Skin epidermis (tissue), 12 donors: ENCODE measurements at regions not wholly inside any gene's neighbourhood (a gene's known extent, or its start where the extent isn't known, plus 50 kb on each side); places are given as distances from the start of the nearest gene placed in this dataset.
"Not testable (repeated sequence)": the region's sequence is repeated elsewhere in the genome, so short reads cannot be mapped to it uniquely, and the experiment has no call there.

ENCODE experiments used
- H3K27ac ChIP-seq, 21 experiments: fragments of 200-600 bp; sonication (generic) in 11 of 21; one replicate each; pipeline ENCODE4 v1.5.0; 2020; ENCODE audit warnings: mild to moderate bottlenecking in 3 of 21, inconsistent platforms in 2 of 21, moderate library complexity in 2 of 21
- H3K4me3 ChIP-seq, 7 experiments: fragments of 200-600 bp; sonication (generic) in 2 of 7; one replicate each; pipeline ENCODE4 v1.5.0; 2020; ENCODE audit warnings: inconsistent platforms in 2 of 7, mild to moderate bottlenecking in 2 of 7, moderate library complexity in 1 of 7

GRCh38 chr11:21987261-21987660, 205.6 kb upstream of the ANO5 start:
- no peak overlapping the region for H3K27ac ChIP-seq
- H3K4me3 ChIP-seq = no peak overlapping the region

- Histone ChIP-seq H3K27ac (no peak overlapping the region), H3K4me3 (no peak overlapping the region)
Observed at GRCh38 chr11:21988477-21988876, 204.4 kb upstream of the ANO5 start.

- not testable (repeated sequence) for H3K27ac ChIP-seq, H3K4me3 ChIP-seq
Observed at GRCh38 chr11:22001803-22002202, 191.1 kb upstream of the ANO5 start.

- H3K4me3 ChIP-seq = no peak overlapping the region
- no peak overlapping the region for H3K27ac ChIP-seq
Observed at GRCh38 chr11:22006901-22007300, 186.0 kb upstream of the ANO5 start.

- Histone ChIP-seq H3K4me3 (no peak overlapping the region), H3K27ac (no peak overlapping the region)
Observed at GRCh38 chr11:22031791-22032190, 161.1 kb upstream of the ANO5 start.

GRCh38 chr11:22037505-22037904, 155.4 kb upstream of the ANO5 start:
- Histone ChIP-seq H3K4me3 (no peak overlapping the region), H3K27ac (no peak overlapping the region)

GRCh38 chr11:22041039-22041438, 151.8 kb upstream of the ANO5 start:
- Histone ChIP-seq H3K27ac (no peak overlapping the region), H3K4me3 (no peak overlapping the region)

GRCh38 chr11:22042081-22042480, 150.8 kb upstream of the ANO5 start:
- Histone ChIP-seq H3K4me3 (no peak overlapping the region), H3K27ac (no peak overlapping the region)

GRCh38 chr11:22044126-22044525, 148.8 kb upstream of the ANO5 start:
- H3K4me3 ChIP-seq = no peak overlapping the region

GRCh38 chr11:22049276-22049675, 143.6 kb upstream of the ANO5 start:
- no peak overlapping the region for H3K27ac ChIP-seq

More at GRCh38 chr11:22044126-22044525, 148.8 kb upstream of the ANO5 start:
- no peak overlapping the region for H3K27ac ChIP-seq

GRCh38 chr11:22065472-22065871, 127.4 kb upstream of the ANO5 start:
- Histone ChIP-seq H3K27ac (no peak overlapping the region), H3K4me3 (no peak overlapping the region)

More at GRCh38 chr11:22049276-22049675, 143.6 kb upstream of the ANO5 start:
- no peak overlapping the region for H3K4me3 ChIP-seq

GRCh38 chr11:22069844-22070243, 123.0 kb upstream of the ANO5 start:
- no peak overlapping the region for H3K27ac ChIP-seq
- no peak overlapping the region for H3K4me3 ChIP-seq

GRCh38 chr11:22076271-22076930, 116.5 kb upstream of the ANO5 start:
- H3K4me3 ChIP-seq = no peak overlapping the region
- no peak overlapping the region for H3K27ac ChIP-seq

GRCh38 chr11:22078063-22078462, 114.8 kb upstream of the ANO5 start:
- H3K4me3 ChIP-seq = no peak overlapping the region
- no peak overlapping the region for H3K27ac ChIP-seq

- Histone ChIP-seq H3K27ac (no peak overlapping the region), H3K4me3 (no peak overlapping the region)
Observed at GRCh38 chr11:22079133-22079872, 113.6 kb upstream of the ANO5 start.

- H3K4me3 ChIP-seq = no peak overlapping the region
- no peak overlapping the region for H3K27ac ChIP-seq
Observed at GRCh38 chr11:22082178-22082577, 110.7 kb upstream of the ANO5 start.

GRCh38 chr11:22082788-22083187, 110.1 kb upstream of the ANO5 start:
- Histone ChIP-seq H3K4me3 (no peak overlapping the region), H3K27ac (no peak overlapping the region)

- Histone ChIP-seq H3K4me3 (no peak overlapping the region), H3K27ac (no peak overlapping the region)
Observed at GRCh38 chr11:22084056-22084455, 108.8 kb upstream of the ANO5 start.

- H3K27ac ChIP-seq = no peak overlapping the region
- no peak overlapping the region for H3K4me3 ChIP-seq
Observed at GRCh38 chr11:22084564-22084963, 108.3 kb upstream of the ANO5 start.

- Histone ChIP-seq H3K27ac (no peak overlapping the region), H3K4me3 (no peak overlapping the region)
Observed at GRCh38 chr11:22089609-22090008, 103.3 kb upstream of the ANO5 start.

- Histone ChIP-seq H3K27ac (no peak overlapping the region), H3K4me3 (no peak overlapping the region)
Observed at GRCh38 chr11:22106566-22106965, 86.3 kb upstream of the ANO5 start.
